Nephron progenitor cell (in vitro differentiated cells): ENCODE measurements at regions not wholly inside any gene's neighbourhood (a gene's known extent, or its start where the extent isn't known, plus 50 kb on each side); places are given as distances from the start of the nearest gene placed in this dataset.

Source experiments
- DNase-seq: peaks from one replicate; pipeline ENCODE4 v3.0.0; 2021
- H3K27ac Mint-ChIP-seq: 2 replicates; pipeline ENCODE4 v1.8.0; 2021; ENCODE audit warnings: mild to moderate bottlenecking, moderate library complexity, mixed read lengths
- H3K27me3 Mint-ChIP-seq: 2 replicates; pipeline ENCODE4 v1.8.0; 2021; ENCODE audit warnings: mild to moderate bottlenecking, low read depth, mixed read lengths; ENCODE audit not compliant: poor library complexity
- H3K36me3 Mint-ChIP-seq: 2 replicates; pipeline ENCODE4 v1.8.0; 2021; ENCODE audit warnings: low read depth, mixed read lengths
- H3K4me1 Mint-ChIP-seq: 2 replicates; pipeline ENCODE4 v1.8.0; 2021; ENCODE audit warnings: mixed read lengths
- H3K4me3 Mint-ChIP-seq: 2 replicates; pipeline ENCODE4 v1.8.0; 2021; ENCODE audit warnings: mild to moderate bottlenecking, moderate library complexity, mixed read lengths
- H3K9me3 Mint-ChIP-seq: 2 replicates; pipeline ENCODE4 v1.8.0; 2021; ENCODE audit warnings: mild to moderate bottlenecking, moderate library complexity, mixed read lengths
- TF ChIP-seq, protein P1 (sequence below): fragments of 200-600 bp; sonication (generic); IDR thresholded peaks from 2 replicates; pipeline ENCODE4 v1.5.0; 2021; ENCODE audit warnings: antibody characterized with exemption

DNA sequence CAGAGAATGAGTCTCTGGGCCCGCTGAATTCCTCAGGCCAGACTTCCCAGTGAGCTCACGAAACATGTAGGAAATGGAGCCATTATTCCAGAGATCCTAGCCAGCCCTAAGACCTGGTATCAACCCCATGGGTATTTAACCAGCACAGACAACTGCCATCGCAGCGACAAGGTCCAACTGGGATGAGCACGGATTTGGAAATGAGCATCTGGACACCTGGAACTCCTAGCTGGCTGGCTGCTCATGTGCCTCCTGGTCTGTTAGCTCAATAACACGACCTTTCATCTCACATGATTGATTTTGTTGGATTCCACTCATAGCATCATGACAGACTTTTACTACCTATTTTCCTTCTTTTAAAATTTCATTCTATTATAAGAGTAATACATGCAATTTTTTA, 51.0 kb downstream of the POU3F3 start:
- no peak overlapping the region for H3K4me3 Mint-ChIP-seq
- no peak for DNase-seq
- H3K27ac Mint-ChIP-seq = no peak overlapping the region
- H3K4me1 Mint-ChIP-seq = peaks cover 15% of the 10 kb centered on the region
- no peaks in the 10 kb centered on the region for H3K9me3 Mint-ChIP-seq
- TF ChIP-seq, protein P1, sequence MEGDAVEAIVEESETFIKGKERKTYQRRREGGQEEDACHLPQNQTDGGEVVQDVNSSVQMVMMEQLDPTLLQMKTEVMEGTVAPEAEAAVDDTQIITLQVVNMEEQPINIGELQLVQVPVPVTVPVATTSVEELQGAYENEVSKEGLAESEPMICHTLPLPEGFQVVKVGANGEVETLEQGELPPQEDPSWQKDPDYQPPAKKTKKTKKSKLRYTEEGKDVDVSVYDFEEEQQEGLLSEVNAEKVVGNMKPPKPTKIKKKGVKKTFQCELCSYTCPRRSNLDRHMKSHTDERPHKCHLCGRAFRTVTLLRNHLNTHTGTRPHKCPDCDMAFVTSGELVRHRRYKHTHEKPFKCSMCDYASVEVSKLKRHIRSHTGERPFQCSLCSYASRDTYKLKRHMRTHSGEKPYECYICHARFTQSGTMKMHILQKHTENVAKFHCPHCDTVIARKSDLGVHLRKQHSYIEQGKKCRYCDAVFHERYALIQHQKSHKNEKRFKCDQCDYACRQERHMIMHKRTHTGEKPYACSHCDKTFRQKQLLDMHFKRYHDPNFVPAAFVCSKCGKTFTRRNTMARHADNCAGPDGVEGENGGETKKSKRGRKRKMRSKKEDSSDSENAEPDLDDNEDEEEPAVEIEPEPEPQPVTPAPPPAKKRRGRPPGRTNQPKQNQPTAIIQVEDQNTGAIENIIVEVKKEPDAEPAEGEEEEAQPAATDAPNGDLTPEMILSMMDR = no peak
- no peaks in the 10 kb centered on the region for H3K36me3 Mint-ChIP-seq
- H3K27me3 Mint-ChIP-seq = peaks cover 8% of the 10 kb centered on the region

DNA sequence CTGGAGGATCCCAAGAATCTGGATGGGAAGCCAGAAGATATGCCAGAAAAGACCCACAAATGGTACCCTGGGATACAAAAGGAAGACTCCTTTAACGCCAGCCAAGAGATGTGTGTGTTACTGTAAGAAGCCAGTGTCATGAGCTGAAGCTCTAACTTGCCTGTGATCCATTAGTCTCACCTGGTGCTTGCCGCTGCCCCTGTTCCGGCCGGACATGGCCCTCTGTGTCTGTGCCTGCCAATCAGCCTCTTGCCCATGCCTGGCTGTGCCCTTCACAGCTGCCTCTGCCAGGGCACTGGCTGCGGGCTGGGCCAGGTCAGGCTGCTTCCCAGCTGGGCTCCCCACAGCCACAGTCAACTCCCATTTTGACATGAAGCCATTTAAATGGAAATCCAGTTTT, 55.4 kb downstream of the POU3F3 start:
- Mint-ChIP-seq H3K4me1 (no peaks in the 10 kb centered on the region), H3K27ac (no peak overlapping the region), H3K27me3 (peaks cover 25% of the 10 kb centered on the region), H3K36me3 (no peaks in the 10 kb centered on the region), H3K9me3 (no peaks in the 10 kb centered on the region), H3K4me3 (no peak overlapping the region)
- TF ChIP-seq, protein P1 = no peak
- DNase-seq = no peak

DNA sequence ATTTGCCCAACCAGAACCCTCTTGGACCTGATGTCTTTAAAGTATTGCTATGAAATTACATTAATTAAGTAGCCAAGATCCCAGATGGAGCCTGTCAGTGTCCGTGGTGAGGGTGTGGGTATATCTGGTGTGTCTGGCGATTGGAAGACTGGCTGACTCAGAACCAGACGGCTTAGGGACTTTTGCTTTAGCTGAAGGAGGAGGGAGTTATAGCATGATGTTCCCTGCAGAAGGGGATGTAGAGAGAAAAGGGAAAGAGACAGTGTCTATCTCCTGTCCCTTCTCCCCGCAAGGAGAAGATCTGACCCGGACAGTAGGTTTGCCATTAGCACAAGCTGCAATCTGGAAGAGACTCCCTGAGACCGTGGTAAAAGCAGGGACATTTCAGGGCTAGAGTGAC, 60.6 kb downstream of the POU3F3 start:
- Mint-ChIP-seq H3K4me1 (no peaks in the 10 kb centered on the region), H3K36me3 (no peaks in the 10 kb centered on the region), H3K9me3 (no peaks in the 10 kb centered on the region), H3K4me3 (no peak overlapping the region), H3K27me3 (peaks cover 17% of the 10 kb centered on the region), H3K27ac (no peak overlapping the region)
- TF ChIP-seq, protein P1 = no peak
- DNase-seq = no peak

DNA sequence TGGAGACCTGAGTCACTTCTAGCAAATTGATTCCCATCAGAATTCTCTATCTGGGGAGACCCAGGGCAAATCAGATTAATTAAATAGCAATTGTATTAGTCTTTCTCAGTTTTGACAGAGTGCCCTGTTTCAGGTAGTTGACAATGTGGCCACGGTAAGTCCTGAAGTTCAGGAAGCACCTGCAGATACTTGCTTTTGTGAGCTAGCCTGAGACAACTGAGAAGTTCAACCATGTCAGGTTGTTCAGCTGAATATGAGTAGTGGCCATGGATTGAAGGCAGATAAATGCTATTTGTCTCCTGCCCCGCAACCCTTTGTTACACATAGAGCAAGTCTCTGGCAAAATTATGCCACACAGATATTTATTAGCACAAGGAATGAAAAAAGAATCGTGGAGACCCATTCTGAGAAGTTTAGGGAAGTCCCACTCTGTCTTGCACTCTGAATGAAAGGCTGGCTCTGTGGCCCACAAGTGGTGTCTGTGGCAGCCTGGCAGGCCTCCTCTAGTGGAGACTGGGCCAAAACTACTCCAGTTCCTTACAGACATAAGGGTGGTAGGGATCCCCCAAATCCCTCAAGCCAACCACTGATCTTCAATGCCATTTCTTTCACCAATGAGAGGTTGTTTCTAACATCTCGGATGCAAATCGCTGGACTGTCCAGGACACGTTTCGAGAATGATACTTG, 61.3 kb downstream of the POU3F3 start:
- H3K9me3 Mint-ChIP-seq = no peaks in the 10 kb centered on the region
- TF ChIP-seq, protein P1 = no peak
- no peak overlapping the region for H3K27ac Mint-ChIP-seq
- no peaks in the 10 kb centered on the region for H3K4me1 Mint-ChIP-seq
- peaks cover 15% of the 10 kb centered on the region for H3K27me3 Mint-ChIP-seq
- H3K4me3 Mint-ChIP-seq = no peak overlapping the region
- DNase-seq = no peak
- no peaks in the 10 kb centered on the region for H3K36me3 Mint-ChIP-seq

DNA sequence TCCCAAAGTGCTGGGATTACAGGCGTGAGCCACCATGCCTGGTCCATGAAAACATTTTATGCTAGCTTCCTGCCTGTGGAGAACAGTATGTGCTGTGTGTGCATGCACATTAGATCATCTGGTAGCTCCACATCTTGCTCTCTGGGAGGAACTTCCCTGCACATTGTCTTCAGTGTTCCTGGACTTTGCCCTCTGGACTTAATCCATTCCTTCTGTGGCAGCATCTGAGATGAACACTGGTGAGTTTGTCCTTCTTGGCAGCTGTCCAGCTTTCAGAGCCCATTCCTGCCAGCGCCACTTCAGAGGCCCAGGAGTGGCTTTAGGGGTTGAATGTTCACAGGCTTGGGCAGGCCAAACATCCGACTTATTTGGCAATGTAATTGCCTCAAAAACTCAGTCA, 65.2 kb downstream of the POU3F3 start:
- Mint-ChIP-seq H3K36me3 (peaks cover 5% of the 10 kb centered on the region), H3K4me3 (no peak overlapping the region), H3K4me1 (no peaks in the 10 kb centered on the region), H3K27me3 (no peaks in the 10 kb centered on the region), H3K9me3 (peaks cover 9% of the 10 kb centered on the region), H3K27ac (no peak overlapping the region)
- no peak for DNase-seq
- TF ChIP-seq, protein P1 = no peak

DNA sequence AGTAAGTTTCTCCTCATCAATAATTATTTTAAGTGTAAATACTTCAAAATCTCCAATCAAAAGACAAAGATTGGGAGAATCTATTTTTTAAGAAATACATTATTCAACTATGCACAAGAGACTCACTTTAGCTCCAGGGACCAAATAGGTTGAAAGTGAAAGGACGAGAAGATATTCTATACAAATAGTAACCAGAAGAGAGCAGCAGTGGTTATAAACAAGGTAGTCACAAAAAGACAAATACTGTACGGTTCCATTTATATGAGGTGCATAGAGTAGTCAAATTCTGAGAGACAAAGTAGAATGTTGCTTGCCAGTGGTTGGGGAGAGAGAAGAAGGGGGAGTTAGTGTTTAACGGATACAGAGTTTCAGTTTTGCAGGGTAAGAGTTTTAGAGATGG, 69.8 kb downstream of the POU3F3 start:
- H3K36me3 Mint-ChIP-seq = peaks cover 5% of the 10 kb centered on the region
- DNase-seq = no peak
- no peaks in the 10 kb centered on the region for H3K4me1 Mint-ChIP-seq
- H3K27me3 Mint-ChIP-seq = no peaks in the 10 kb centered on the region
- TF ChIP-seq, protein P1 = no peak
- no peak overlapping the region for H3K4me3 Mint-ChIP-seq
- peaks cover 9% of the 10 kb centered on the region for H3K9me3 Mint-ChIP-seq
- no peak overlapping the region for H3K27ac Mint-ChIP-seq
